ENCODE measurements at regions not wholly inside any gene's neighbourhood (a gene's known extent, or its start where the extent isn't known, plus 50 kb on each side); places are given as distances from the start of the nearest gene placed in this dataset.

- no peak for DNase-seq
Measured at GRCh38 chr15:38648121-38648843, 83.7 kb upstream of the RASGRP1 start.

GRCh38 chr15:38650384-38650783 is 85.8 kb upstream of the RASGRP1 start:
- no peak for DNase-seq

GRCh38 chr15:38650936-38651327 is 86.3 kb upstream of the RASGRP1 start:
- no peak for DNase-seq

- peak; percentile 40 for DNase-seq
Measured at GRCh38 chr15:38651328-38652038, 86.9 kb upstream of the RASGRP1 start.

- no peak for DNase-seq
Measured at GRCh38 chr15:38652183-38652794, 87.7 kb upstream of the RASGRP1 start.

- DNase-seq: peak; percentile 28
Measured at GRCh38 chr15:38652998-38653397, 88.4 kb upstream of the RASGRP1 start.

- no peak for DNase-seq
Measured at GRCh38 chr15:38658431-38658830, 93.8 kb upstream of the RASGRP1 start.

GRCh38 chr15:38660738-38661137 is 96.1 kb upstream of the RASGRP1 start:
- DNase-seq: peak; percentile 18

GRCh38 chr15:38662033-38662802 is 97.6 kb upstream of the RASGRP1 start:
- no peak for DNase-seq

- DNase-seq: no peak
Measured at GRCh38 chr15:38662805-38663204, 98.2 kb upstream of the RASGRP1 start.

- DNase-seq: no peak
Measured at GRCh38 chr15:38665586-38666305, 101.1 kb upstream of the RASGRP1 start.

- DNase-seq: no peak
Measured at GRCh38 chr15:38666865-38667510, 102.4 kb upstream of the RASGRP1 start.

- no peak for DNase-seq
Measured at GRCh38 chr15:38667890-38668850, 103.6 kb upstream of the RASGRP1 start.

GRCh38 chr15:38668898-38669391 is 104.3 kb upstream of the RASGRP1 start:
- no peak for DNase-seq

- peak; percentile 47 for DNase-seq
Measured at GRCh38 chr15:38670128-38671005, 105.8 kb upstream of the RASGRP1 start.

GRCh38 chr15:38671006-38671387 is 106.4 kb upstream of the RASGRP1 start:
- no peak for DNase-seq

GRCh38 chr15:38671675-38672254 is 107.2 kb upstream of the RASGRP1 start:
- DNase-seq: peak; percentile 17

GRCh38 chr15:38672273-38672672 is 107.7 kb upstream of the RASGRP1 start:
- DNase-seq: no peak

Data from activated naive CD4-positive, alpha-beta T cell treated with anti-CD3 and anti-CD28 coated beads, Interleukin-2, amount 50 U/mL, for 16 hours (primary cell).